K562 (cell line): ENCODE measurements at regions not wholly inside any gene's neighbourhood (a gene's known extent, or its start where the extent isn't known, plus 50 kb on each side); places are given as distances from the start of the nearest gene placed in this dataset.
"Not testable (repeated sequence)": the region's sequence is repeated elsewhere in the genome, so short reads cannot be mapped to it uniquely, and the experiment has no call there.

Experiments used
- ATAC-seq: fragments of 200-7000 bp; cut with Tn5 transposase; 3 replicates; pipeline ENCODE4 v1.9.1; 2020; ENCODE audit warnings: moderate library complexity
- BruUV-seq: library from RNA; stranded (reverse); fragments of 400-500 nt; replicated peaks from 2 replicates; lab custom pipeline; 2021; lab: Mats Ljungman, UMichigan
- CTCF ChIA-PET: fragments of 300-600 bp; formaldehyde crosslinking; extraction: SDS; loops from one replicate; lab custom pipeline; 2021; ENCODE audit warnings: low intra/inter-chr PET ratio; lab: Yijun Ruan, JAX
- POLR2A ChIA-PET: fragments of 300-600, 350-650 bp; sonication (Branson Sonifier 250); formaldehyde crosslinking; extraction: SDS; loops from one replicate; lab custom pipeline; 2021; ENCODE audit warnings: antibody characterized with exemption, inconsistent platforms; lab: Yijun Ruan, JAX
- DNase-seq, 4 experiments: peaks; one replicate each; pipeline versions ENCODE4 v3.0.0 to v3.0.0-alpha.2; 2011 to 2018; ENCODE audit warnings: low spot score in 3 of 4, mixed read lengths in 3 of 4; ENCODE audit errors: extremely low read depth in 1 of 4
- FAIRE-seq: peaks from 2 replicates; lab custom pipeline; 2011; peaks lifted over from hg19 to GRCh38; lab: Jason Lieb, UNC
- H2AFZ ChIP-seq: 2 replicates; pipeline ENCODE4 v1.6.0; 2011; ENCODE audit warnings: low read depth, low read length, control low read depth, inconsistent platforms
- H3K27ac ChIP-seq: fragments of 200-600 bp; 3 replicates; pipeline ENCODE4 v1.8.0; 2011; ENCODE audit warnings: low read depth, mild to moderate bottlenecking, control low read depth, inconsistent platforms, low read length, moderate library complexity, mixed read lengths; ENCODE audit errors: extremely low read depth
- H3K27me3 ChIP-seq, 2 experiments: fragments of 300-600 bp in 1 of 2; 2 replicates in 1 of 2; 3 replicates in 1 of 2; pipeline versions ENCODE4 v1.6.0 to v1.8.0; 2011; ENCODE audit warnings: inconsistent platforms in 2 of 2, low read length in 2 of 2, mild to moderate bottlenecking in 1 of 2, mixed read lengths in 1 of 2, moderate library complexity in 1 of 2; ENCODE audit not compliant: control insufficient read depth in 2 of 2, insufficient read depth in 2 of 2
- H3K36me3 ChIP-seq: fragments of 300-600 bp; 3 replicates; pipeline ENCODE4 v1.8.0; 2011; ENCODE audit warnings: mild to moderate bottlenecking, low read length, inconsistent platforms; ENCODE audit not compliant: control insufficient read depth, insufficient read depth
- H3K4me1 ChIP-seq, 2 experiments: fragments of 200-600 bp in 1 of 2; replicated peaks in 1 of 2; 2 replicates in 1 of 2; 3 replicates in 1 of 2; pipeline versions ENCODE4 v1.5.1 to v1.8.0; 2011; ENCODE audit warnings: inconsistent platforms in 2 of 2, low read length in 2 of 2, mild to moderate bottlenecking in 1 of 2, mixed read lengths in 1 of 2, moderate library complexity in 1 of 2; ENCODE audit not compliant: control insufficient read depth in 2 of 2, insufficient read depth in 2 of 2
- H3K4me2 ChIP-seq: 2 replicates; pipeline ENCODE4 v1.6.1; 2011; ENCODE audit warnings: low read length, control low read depth, inconsistent platforms, mixed read lengths; ENCODE audit not compliant: insufficient read depth
- H3K4me3 ChIP-seq: fragments of 200-600 bp; sonication (generic), shearing (Covaris generic); 2 replicates; pipeline ENCODE4 v1.5.1; 2016; ENCODE audit warnings: control low read depth, inconsistent platforms
- H3K79me2 ChIP-seq: fragments of 200-600 bp; 3 replicates; pipeline ENCODE4 v1.8.0; 2011; ENCODE audit warnings: low read length, inconsistent platforms; ENCODE audit not compliant: control insufficient read depth, insufficient read depth
- H3K9ac ChIP-seq, 2 experiments: 2 replicates each; pipeline versions ENCODE4 v1.6.0 to v1.6.1; 2011; ENCODE audit warnings: low read depth in 2 of 2, low read length in 2 of 2, control low read depth in 1 of 2, inconsistent platforms in 1 of 2, mild to moderate bottlenecking in 1 of 2, mixed read lengths in 1 of 2; ENCODE audit not compliant: insufficient read depth in 1 of 2
- H3K9me1 ChIP-seq: one replicate; pipeline ENCODE4 v1.6.0; 2011; ENCODE audit warnings: inconsistent platforms, mild to moderate bottlenecking, low read length, moderate library complexity; ENCODE audit not compliant: control insufficient read depth, insufficient read depth
- H3K9me3 ChIP-seq: replicated peaks from 2 replicates; pipeline ENCODE4 v1.5.1; 2011; ENCODE audit warnings: low read depth, low read length, inconsistent platforms; ENCODE audit not compliant: control insufficient read depth, insufficient read depth
- H4K20me1 ChIP-seq: replicated peaks from 2 replicates; pipeline ENCODE4 v1.6.1; 2011; ENCODE audit warnings: low read length, inconsistent platforms, mixed read lengths; ENCODE audit not compliant: control insufficient read depth, insufficient read depth
- JUND ChIP-seq, 2 experiments: IDR thresholded peaks; 2 replicates in 1 of 2; 3 replicates in 1 of 2; pipeline ENCODE4 v1.6.1; 2011; ENCODE audit warnings: borderline replicate concordance in 2 of 2, low read depth in 2 of 2, low read length in 2 of 2, improper control_type of control experiment in 1 of 2, missing biosample characterization in 1 of 2, missing genetic modification characterization in 1 of 2, missing genetic modification reagents in 1 of 2
- MAFG ChIP-seq: fragments of 450-650 bp; conservative IDR thresholded peaks from 2 replicates; pipeline ENCODE4 v1.6.1; 2016; ENCODE audit warnings: missing genetic modification characterization, missing compliant biosample characterization
- PCBP2 ChIP-seq: fragments of 200-400 bp; formaldehyde crosslinking; IDR thresholded peaks from 2 replicates; pipeline ENCODE4 v1.6.1; 2018; ENCODE audit warnings: low read length, low read depth, mild to moderate bottlenecking, moderate library complexity; ENCODE audit not compliant: poor library complexity, severe bottlenecking
- ZNF175 ChIP-seq: fragments of 200-800 bp; sonication (Bioruptor generic); IDR thresholded peaks from 2 replicates; pipeline ENCODE4 v1.6.1; 2016; ENCODE audit warnings: low read depth, mild to moderate bottlenecking, missing genetic modification characterization, missing compliant biosample characterization
- WGBS: fragments of 100-300 bp; shearing (Covaris generic); methylation state at CpG from one replicate; pipeline ENCODE4 v1.1.6; 2016; ENCODE audit warnings: low coverage, mixed read lengths; ENCODE audit not compliant: insufficient coverage; ENCODE audit errors: missing lambda C conversion rate; 5-methylcytosine and 5-hydroxymethylcytosine counted together
- in situ Hi-C: fragments of 300-500 bp; cut with MboI; formaldehyde crosslinking; loops from 4 replicates; pipeline ENCODE4 v1.15.0; 2018; ENCODE audit warnings: inconsistent platforms, mixed read lengths
- intact Hi-C: fragments of 100-400 bp; cut with micrococcal nuclease; formaldehyde crosslinking; loops from 2 replicates; pipeline ENCODE4 v1.14.2; 2022
- TF ChIP-seq, protein P1 (sequence below): sonication (generic); formaldehyde crosslinking; IDR thresholded peaks from 2 replicates; pipeline ENCODE4 v1.8.0; 2022; ENCODE audit warnings: mild to moderate bottlenecking, missing genetic modification reagents
- TF ChIP-seq, protein P2 (sequence below), 3 experiments: fragments of 200-800 bp in 1 of 3; fragments of 250-450 bp in 1 of 3; fragments of 450-650 bp in 1 of 3; sonication (Bioruptor Pico) in 1 of 3; sonication (Bioruptor generic) in 1 of 3; formaldehyde crosslinking in 1 of 3; IDR thresholded peaks; 2 replicates each; pipeline versions ENCODE4 v1.6.1 to v1.8.0; 2016 to 2022; ENCODE audit warnings: mild to moderate bottlenecking in 2 of 3, missing genetic modification characterization in 2 of 3, missing compliant biosample characterization in 1 of 3, moderate library complexity in 1 of 3

DNA sequence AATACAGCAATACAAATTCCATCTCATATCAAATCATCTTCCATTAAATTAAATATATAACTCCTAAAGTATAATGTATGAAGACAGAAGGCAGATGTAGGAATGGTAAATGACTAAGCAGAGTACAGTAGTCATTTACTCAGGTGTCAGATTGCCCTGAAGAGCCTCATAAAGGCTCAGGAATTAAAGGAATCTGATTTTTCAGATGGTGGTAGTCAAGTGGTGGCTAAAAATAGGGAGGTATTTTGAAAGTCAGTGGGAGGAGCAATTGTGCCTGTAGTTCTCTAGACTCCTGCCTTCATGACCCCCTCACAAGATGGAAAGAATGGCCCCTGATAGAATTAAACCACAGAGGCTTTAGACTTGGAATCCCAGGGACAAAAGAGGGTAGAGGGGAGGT, 142.7 kb upstream of the SYNPR start:
- TF ChIP-seq, protein P1, sequence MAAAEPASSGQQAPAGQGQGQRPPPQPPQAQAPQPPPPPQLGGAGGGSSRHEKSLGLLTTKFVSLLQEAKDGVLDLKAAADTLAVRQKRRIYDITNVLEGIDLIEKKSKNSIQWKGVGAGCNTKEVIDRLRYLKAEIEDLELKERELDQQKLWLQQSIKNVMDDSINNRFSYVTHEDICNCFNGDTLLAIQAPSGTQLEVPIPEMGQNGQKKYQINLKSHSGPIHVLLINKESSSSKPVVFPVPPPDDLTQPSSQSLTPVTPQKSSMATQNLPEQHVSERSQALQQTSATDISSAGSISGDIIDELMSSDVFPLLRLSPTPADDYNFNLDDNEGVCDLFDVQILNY, result no peak
- TF ChIP-seq PCBP2 (no peak), MAFG (tag) (no peak), JUND (IDR thresholded peaks at IDR 0.05; ENCODE audit: borderline replicate concordance, low read depth, low read length) (no peak), JUND (tag; IDR thresholded peaks at IDR 0.05; ENCODE audit: borderline replicate concordance, low read depth, low read length) (no peak), ZNF175 (CRISPR knock-in tag) (no peak)
- TF ChIP-seq, all 486 proteins: peak for 0
- no peaks in the 10 kb centered on the region for H3K9me3 ChIP-seq
- H3K9ac ChIP-seq, result no peak overlapping the region
- BruUV-seq, result no TSS peak
- H3K9me1 ChIP-seq, result no peaks in the 10 kb centered on the region
- in situ Hi-C loops (no loop called here), intact Hi-C loops (no loop called here)
- ChIA-PET CTCF (no interaction called here), POLR2A (no interaction called here)
- ATAC-seq (no peak), DNase-seq (no peak), FAIRE-seq (no peak)
- H3K79me2 ChIP-seq, result no peaks in the 10 kb centered on the region
- H3K4me2 ChIP-seq, result no peak overlapping the region
- H3K4me3 ChIP-seq, result no peak overlapping the region
- H3K4me1 ChIP-seq, result no peaks in the 10 kb centered on the region
- H4K20me1 ChIP-seq, result no peaks in the 10 kb centered on the region
- no peaks in the 10 kb centered on the region for H3K27me3 ChIP-seq
- H2AFZ ChIP-seq, result no peak overlapping the region
- H3K27ac ChIP-seq, result no peak overlapping the region
- no peaks in the 10 kb centered on the region for H3K36me3 ChIP-seq

DNA sequence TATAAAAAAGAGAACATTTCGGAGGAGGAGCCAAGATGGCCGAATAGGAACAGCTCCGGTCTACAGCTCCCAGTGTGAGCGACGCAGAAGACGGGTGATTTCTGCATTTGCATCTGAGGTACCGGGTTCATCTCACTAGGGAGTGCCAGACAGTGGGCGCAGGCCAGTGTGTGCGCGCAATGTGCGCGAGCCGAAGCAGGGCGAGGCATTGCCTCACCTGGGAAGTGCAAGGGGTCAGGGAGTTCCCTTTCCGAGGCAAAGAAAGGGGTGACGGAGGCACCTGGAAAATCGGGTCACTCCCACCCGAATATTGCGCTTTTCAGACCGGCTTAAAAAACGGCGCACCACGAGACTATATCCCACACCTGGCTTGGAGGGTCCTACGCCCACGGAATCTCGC, 141.9 kb upstream of the SYNPR start:
- not testable (repeated sequence) for FAIRE-seq, BruUV-seq

More for the DNA sequence above, 141.9 kb upstream of the SYNPR start:
- H3K9me3 ChIP-seq, H3K79me2 ChIP-seq, DNase-seq, CTCF ChIA-PET, H3K27me3 ChIP-seq, H3K4me3 ChIP-seq, H3K9me1 ChIP-seq, ATAC-seq, H2AFZ ChIP-seq, H3K9ac ChIP-seq, in situ Hi-C loops, POLR2A ChIA-PET, H3K4me2 ChIP-seq, H3K36me3 ChIP-seq, H3K4me1 ChIP-seq, intact Hi-C loops, H4K20me1 ChIP-seq, H3K27ac ChIP-seq: not testable (repeated sequence)
- TF ChIP-seq, protein P2, sequence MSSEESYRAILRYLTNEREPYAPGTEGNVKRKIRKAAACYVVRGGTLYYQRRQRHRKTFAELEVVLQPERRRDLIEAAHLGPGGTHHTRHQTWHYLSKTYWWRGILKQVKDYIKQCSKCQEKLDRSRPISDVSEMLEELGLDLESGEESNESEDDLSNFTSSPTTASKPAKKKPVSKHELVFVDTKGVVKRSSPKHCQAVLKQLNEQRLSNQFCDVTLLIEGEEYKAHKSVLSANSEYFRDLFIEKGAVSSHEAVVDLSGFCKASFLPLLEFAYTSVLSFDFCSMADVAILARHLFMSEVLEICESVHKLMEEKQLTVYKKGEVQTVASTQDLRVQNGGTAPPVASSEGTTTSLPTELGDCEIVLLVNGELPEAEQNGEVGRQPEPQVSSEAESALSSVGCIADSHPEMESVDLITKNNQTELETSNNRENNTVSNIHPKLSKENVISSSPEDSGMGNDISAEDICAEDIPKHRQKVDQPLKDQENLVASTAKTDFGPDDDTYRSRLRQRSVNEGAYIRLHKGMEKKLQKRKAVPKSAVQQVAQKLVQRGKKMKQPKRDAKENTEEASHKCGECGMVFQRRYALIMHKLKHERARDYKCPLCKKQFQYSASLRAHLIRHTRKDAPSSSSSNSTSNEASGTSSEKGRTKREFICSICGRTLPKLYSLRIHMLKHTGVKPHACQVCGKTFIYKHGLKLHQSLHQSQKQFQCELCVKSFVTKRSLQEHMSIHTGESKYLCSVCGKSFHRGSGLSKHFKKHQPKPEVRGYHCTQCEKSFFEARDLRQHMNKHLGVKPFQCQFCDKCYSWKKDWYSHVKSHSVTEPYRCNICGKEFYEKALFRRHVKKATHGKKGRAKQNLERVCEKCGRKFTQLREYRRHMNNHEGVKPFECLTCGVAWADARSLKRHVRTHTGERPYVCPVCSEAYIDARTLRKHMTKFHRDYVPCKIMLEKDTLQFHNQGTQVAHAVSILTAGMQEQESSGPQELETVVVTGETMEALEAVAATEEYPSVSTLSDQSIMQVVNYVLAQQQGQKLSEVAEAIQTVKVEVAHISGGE (CRISPR knock-in tag; IDR thresholded peaks at IDR 0.05), result peak in 1 of 3 experiments; percentile 57; a peak in 1 of 6 replicates
- WGBS, result 5% methylated on average over 4 of the region's 26 CpGs
